GM19328 (cell line): ENCODE measurements at regions not wholly inside any gene's neighbourhood (a gene's known extent, or its start where the extent isn't known, plus 50 kb on each side); places are given as distances from the start of the nearest gene placed in this dataset.
"Not testable (repeated sequence)": the region's sequence is repeated elsewhere in the genome, so short reads cannot be mapped to it uniquely, and the experiment has no call there.

Source experiments
- ATAC-seq: cut with Tn5 transposase; IDR thresholded peaks from one replicate; pipeline ENCODE4 v1.9.1; 2021; ENCODE audit warnings: mild to moderate bottlenecking, moderate library complexity; ENCODE audit not compliant: unreplicated experiment

GRCh38 chr9:63912451-63912850 lies 1372.6 kb downstream of the FOXD4L5 start:
- not testable (repeated sequence) for ATAC-seq

GRCh38 chr9:63909076-63909475 lies 1375.9 kb downstream of the FOXD4L5 start:
- not testable (repeated sequence) for ATAC-seq

- not testable (repeated sequence) for ATAC-seq
Measured at GRCh38 chr9:63899637-63900190, 1385.3 kb downstream of the FOXD4L5 start.

GRCh38 chr9:63881386-63881785 lies 1403.6 kb downstream of the FOXD4L5 start:
- ATAC-seq: not testable (repeated sequence)

GRCh38 chr9:63876380-63876779 lies 1408.6 kb downstream of the FOXD4L5 start:
- ATAC-seq: not testable (repeated sequence)

GRCh38 chr9:63859475-63860215 lies 1425.4 kb downstream of the FOXD4L5 start:
- no peak for ATAC-seq

GRCh38 chr9:63859090-63859474 lies 1425.9 kb downstream of the FOXD4L5 start:
- not testable (repeated sequence) for ATAC-seq

- not testable (repeated sequence) for ATAC-seq
Measured at GRCh38 chr9:63853140-63853751, 1431.8 kb downstream of the FOXD4L5 start.

GRCh38 chr9:63824804-63825203 lies 1460.2 kb downstream of the FOXD4L5 start:
- not testable (repeated sequence) for ATAC-seq

GRCh38 chr9:63823375-63824201 lies 1461.4 kb downstream of the FOXD4L5 start:
- ATAC-seq: not testable (repeated sequence)

GRCh38 chr9:63822615-63823374 lies 1462.2 kb downstream of the FOXD4L5 start:
- ATAC-seq: not testable (repeated sequence)

- ATAC-seq: not testable (repeated sequence)
Measured at GRCh38 chr9:63821293-63821692, 1463.7 kb downstream of the FOXD4L5 start.

GRCh38 chr9:63820882-63821281 lies 1464.1 kb downstream of the FOXD4L5 start:
- ATAC-seq: not testable (repeated sequence)

- ATAC-seq: not testable (repeated sequence)
Measured at GRCh38 chr9:63820383-63820782, 1464.6 kb downstream of the FOXD4L5 start.

GRCh38 chr9:63817622-63818518 lies 1467.1 kb downstream of the FOXD4L5 start:
- peak; percentile 52 for ATAC-seq

- ATAC-seq: peak; percentile 57
Measured at GRCh38 chr9:63816751-63817621, 1468.0 kb downstream of the FOXD4L5 start.

- not testable (repeated sequence) for ATAC-seq
Measured at GRCh38 chr9:63814970-63815669, 1469.9 kb downstream of the FOXD4L5 start.
